HG02623 (cell line): ENCODE measurements at regions not wholly inside any gene's neighbourhood (a gene's known extent, or its start where the extent isn't known, plus 50 kb on each side); places are given as distances from the start of the nearest gene placed in this dataset.
"Not testable (repeated sequence)": the region's sequence is repeated elsewhere in the genome, so short reads cannot be mapped to it uniquely, and the experiment has no call there.

Experiments
- ATAC-seq: cut with Tn5 transposase; IDR thresholded peaks from one replicate; pipeline ENCODE4 v1.9.1; 2021; ENCODE audit warnings: moderate library complexity; ENCODE audit not compliant: unreplicated experiment

- no peak for ATAC-seq
These were observed 293.4 kb upstream of the ACTBL2 start for GRCh38 chr5:57776035-57776434.

- ATAC-seq: no peak
These were observed 291.8 kb upstream of the ACTBL2 start for GRCh38 chr5:57774439-57774838.

GRCh38 chr5:57772512-57772911 lies 289.9 kb upstream of the ACTBL2 start:
- ATAC-seq: no peak

- ATAC-seq: no peak
These were observed 287.4 kb upstream of the ACTBL2 start for GRCh38 chr5:57770039-57770438.

GRCh38 chr5:57768745-57769144 lies 286.1 kb upstream of the ACTBL2 start:
- ATAC-seq: no peak

- ATAC-seq: no peak
These were observed 282.0 kb upstream of the ACTBL2 start for GRCh38 chr5:57764479-57765089.

- no peak for ATAC-seq
These were observed 278.9 kb upstream of the ACTBL2 start for GRCh38 chr5:57761513-57761912.

GRCh38 chr5:57754616-57755015 lies 272.0 kb upstream of the ACTBL2 start:
- no peak for ATAC-seq

- ATAC-seq: no peak
These were observed 270.8 kb upstream of the ACTBL2 start for GRCh38 chr5:57753446-57753845.

GRCh38 chr5:57751710-57752109 lies 269.1 kb upstream of the ACTBL2 start:
- no peak for ATAC-seq

- ATAC-seq: no peak
These were observed 268.3 kb upstream of the ACTBL2 start for GRCh38 chr5:57750891-57751290.

- ATAC-seq: no peak
These were observed 267.7 kb upstream of the ACTBL2 start for GRCh38 chr5:57750282-57750681.

GRCh38 chr5:57749396-57749795 lies 266.8 kb upstream of the ACTBL2 start:
- no peak for ATAC-seq

- no peak for ATAC-seq
These were observed 263.4 kb upstream of the ACTBL2 start for GRCh38 chr5:57745700-57746651.

GRCh38 chr5:57745029-57745428 lies 262.4 kb upstream of the ACTBL2 start:
- ATAC-seq: no peak

- ATAC-seq: no peak
These were observed 258.7 kb upstream of the ACTBL2 start for GRCh38 chr5:57741336-57741735.

GRCh38 chr5:57738787-57739186 lies 256.2 kb upstream of the ACTBL2 start:
- no peak for ATAC-seq

- ATAC-seq: no peak
These were observed 255.7 kb upstream of the ACTBL2 start for GRCh38 chr5:57738301-57738700.

- no peak for ATAC-seq
These were observed 254.1 kb upstream of the ACTBL2 start for GRCh38 chr5:57736716-57737115.

GRCh38 chr5:57735279-57736153 lies 252.9 kb upstream of the ACTBL2 start:
- not testable (repeated sequence) for ATAC-seq

GRCh38 chr5:57734296-57734695 lies 251.7 kb upstream of the ACTBL2 start:
- ATAC-seq: no peak
